ENCODE measurements at regions not wholly inside any gene's neighbourhood (a gene's known extent, or its start where the extent isn't known, plus 50 kb on each side); places are given as distances from the start of the nearest gene placed in this dataset.
"Not testable (repeated sequence)": the region's sequence is repeated elsewhere in the genome, so short reads cannot be mapped to it uniquely, and the experiment has no call there.

DNA sequence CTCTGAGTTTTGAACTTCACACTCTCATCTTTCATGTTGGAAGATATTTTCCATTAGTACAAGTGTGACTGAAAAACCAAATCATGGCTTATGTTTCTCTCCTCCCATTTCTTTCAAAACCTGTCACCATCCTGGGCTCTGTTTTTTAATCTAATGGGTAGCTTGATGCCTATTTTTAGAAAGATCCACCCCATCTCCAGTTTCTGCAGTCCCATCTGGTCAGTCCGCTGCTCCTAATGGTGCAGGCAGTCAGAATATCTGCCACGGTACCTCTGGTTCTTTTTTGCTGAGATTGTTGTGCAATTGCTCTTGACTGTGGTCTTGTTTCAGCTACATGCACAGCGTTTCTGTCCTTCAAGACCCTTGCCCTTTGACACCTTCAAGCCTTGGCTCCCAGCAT is 240.9 kb upstream of the CADM2 start:
- TF ChIP-seq, protein P1, sequence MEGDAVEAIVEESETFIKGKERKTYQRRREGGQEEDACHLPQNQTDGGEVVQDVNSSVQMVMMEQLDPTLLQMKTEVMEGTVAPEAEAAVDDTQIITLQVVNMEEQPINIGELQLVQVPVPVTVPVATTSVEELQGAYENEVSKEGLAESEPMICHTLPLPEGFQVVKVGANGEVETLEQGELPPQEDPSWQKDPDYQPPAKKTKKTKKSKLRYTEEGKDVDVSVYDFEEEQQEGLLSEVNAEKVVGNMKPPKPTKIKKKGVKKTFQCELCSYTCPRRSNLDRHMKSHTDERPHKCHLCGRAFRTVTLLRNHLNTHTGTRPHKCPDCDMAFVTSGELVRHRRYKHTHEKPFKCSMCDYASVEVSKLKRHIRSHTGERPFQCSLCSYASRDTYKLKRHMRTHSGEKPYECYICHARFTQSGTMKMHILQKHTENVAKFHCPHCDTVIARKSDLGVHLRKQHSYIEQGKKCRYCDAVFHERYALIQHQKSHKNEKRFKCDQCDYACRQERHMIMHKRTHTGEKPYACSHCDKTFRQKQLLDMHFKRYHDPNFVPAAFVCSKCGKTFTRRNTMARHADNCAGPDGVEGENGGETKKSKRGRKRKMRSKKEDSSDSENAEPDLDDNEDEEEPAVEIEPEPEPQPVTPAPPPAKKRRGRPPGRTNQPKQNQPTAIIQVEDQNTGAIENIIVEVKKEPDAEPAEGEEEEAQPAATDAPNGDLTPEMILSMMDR (IDR thresholded peaks at IDR 0.05) = no peak
- no peak for DNase-seq (ENCODE audit: low spot score)
- H3K4me3 ChIP-seq = no peak overlapping the region
- no peak overlapping the region for H3K27ac ChIP-seq

DNA sequence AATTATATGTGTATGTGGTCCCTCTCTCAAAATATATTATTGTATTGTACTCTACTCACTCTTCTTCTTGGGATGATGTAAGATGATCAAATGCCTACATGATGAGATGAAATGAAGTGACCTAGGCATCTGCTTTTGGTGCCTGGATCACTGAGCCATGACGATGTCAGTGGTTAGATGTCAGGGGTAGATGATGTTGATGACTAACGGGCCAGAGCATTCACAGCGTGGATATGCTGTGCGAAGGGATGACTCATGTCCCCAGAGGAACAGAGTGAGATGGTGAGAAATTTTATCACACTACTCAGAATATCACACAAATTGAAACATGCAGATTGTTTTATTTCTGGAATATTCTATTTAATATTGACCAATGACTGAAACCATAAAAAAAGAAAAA is 233.9 kb upstream of the CADM2 start:
- Histone ChIP-seq H3K27ac (no peak overlapping the region), H3K4me3 (no peak overlapping the region)
- no peak for DNase-seq (ENCODE audit: low spot score)
- TF ChIP-seq, protein P1 (IDR thresholded peaks at IDR 0.05) = no peak

DNA sequence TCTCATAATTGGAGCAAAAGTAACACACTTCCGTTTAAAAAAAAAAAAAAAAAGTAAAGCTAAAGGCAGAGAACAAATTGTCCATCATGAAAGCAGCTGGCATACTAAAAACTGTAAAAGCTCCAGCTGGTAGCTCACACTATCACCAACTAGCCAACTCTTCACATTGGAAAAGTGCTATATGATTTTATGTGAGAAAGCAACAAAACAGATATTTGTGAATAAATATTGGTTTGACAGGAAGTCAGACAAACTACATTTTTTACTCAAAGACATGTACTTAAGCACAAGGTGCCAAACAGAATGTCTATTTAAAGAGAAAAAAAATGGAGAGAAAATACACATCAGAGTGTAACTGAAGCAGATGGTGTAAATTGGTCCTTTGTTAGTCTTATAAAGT is 231.2 kb upstream of the CADM2 start:
- H3K4me3 ChIP-seq = no peak overlapping the region
- TF ChIP-seq, protein P1 (IDR thresholded peaks at IDR 0.05) = no peak
- no peak for DNase-seq (ENCODE audit: low spot score)
- H3K27ac ChIP-seq = no peak overlapping the region

DNA sequence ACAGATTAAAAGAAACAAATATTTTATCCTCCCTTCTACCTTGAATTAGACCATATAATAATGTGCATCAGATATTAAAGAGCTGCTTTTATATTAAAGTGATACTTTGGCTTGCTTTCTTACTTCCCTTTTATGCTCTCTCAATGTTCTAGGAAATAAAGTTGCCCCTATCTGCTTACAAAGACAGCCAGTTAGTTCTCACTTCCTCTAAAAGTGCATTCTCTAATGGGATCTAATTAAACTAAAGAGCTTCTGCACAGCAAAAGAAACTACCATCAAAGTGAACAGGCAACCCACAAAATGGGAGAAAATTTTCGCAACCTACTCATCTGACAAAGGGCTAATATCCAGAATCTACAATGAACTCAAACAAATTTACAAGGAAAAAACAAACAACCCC is 224.1 kb upstream of the CADM2 start:
- not testable (repeated sequence) for H3K27ac ChIP-seq; H3K4me3 ChIP-seq; DNase-seq (ENCODE audit: low spot score)

DNA sequence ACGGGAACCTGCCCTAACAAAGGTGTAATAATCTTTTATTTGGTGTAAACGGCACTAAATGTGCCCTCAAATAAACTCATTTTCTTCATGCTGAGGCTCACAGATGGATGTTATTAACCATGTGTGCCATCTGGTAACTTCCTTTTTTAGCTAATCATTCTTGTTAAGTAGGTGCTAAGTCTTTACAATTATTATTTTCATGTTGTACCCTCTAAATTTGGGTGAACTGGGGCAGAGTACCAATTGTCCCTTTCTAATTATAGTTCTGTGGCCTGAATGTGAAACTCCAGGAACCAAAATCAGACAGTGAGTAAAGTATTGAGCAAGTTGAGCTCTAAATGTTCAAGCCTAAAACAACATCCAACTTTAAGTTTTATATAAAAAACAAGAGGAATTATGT is 220.7 kb upstream of the CADM2 start:
- TF ChIP-seq, protein P1 (IDR thresholded peaks at IDR 0.05) = no peak
- H3K4me3 ChIP-seq = no peak overlapping the region
- no peak overlapping the region for H3K27ac ChIP-seq
- no peak for DNase-seq (ENCODE audit: low spot score)

DNA sequence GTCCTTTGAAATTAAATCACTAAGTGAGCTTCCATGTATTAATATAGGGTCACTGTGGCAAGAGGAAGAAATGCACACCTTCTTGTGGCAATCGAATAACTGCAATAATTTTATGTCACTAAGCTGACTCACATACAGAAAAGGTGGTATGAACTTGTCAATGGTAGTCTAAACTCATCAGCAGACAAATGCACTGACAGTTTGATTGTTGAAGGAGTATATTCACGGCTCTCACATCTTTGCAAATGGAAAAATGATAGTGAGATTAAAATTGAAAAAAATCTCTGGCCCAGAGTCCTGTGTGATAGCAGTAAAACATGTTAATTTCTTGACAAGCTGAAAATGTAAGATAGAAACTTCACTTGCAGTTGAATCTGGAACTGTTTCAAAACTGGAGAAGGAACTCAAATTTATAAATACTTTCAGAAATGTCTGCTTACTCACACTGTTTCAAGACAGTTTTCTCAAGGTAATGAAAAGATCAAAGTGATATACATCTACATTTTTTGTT is 215.8 kb upstream of the CADM2 start:
- Histone ChIP-seq H3K4me3 (no peak overlapping the region), H3K27ac (no peak overlapping the region)
- no peak for DNase-seq (ENCODE audit: low spot score)
- TF ChIP-seq, protein P1 (IDR thresholded peaks at IDR 0.05) = no peak

DNA sequence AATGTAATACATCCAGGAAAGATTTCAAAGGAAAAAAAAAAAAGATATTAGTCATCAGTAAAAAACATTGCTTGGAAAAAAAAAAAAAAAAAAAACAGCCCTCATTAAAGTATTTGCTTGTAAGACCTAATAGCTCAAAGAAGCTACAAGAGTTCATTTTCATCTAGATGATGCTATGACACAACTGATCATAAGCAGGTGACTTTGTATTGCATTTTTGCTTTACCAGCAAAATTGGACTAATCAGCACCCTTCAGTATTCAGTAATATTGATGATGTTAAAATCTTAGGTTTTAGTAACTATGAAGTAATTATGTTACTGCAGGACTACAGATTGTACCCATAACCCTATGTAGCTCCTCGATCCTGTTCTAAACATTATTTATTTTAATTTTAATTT is 214.7 kb upstream of the CADM2 start:
- DNase-seq (ENCODE audit: low spot score) = no peak
- no peak overlapping the region for H3K27ac ChIP-seq
- no peak overlapping the region for H3K4me3 ChIP-seq
- TF ChIP-seq, protein P1 (IDR thresholded peaks at IDR 0.05) = no peak

DNA sequence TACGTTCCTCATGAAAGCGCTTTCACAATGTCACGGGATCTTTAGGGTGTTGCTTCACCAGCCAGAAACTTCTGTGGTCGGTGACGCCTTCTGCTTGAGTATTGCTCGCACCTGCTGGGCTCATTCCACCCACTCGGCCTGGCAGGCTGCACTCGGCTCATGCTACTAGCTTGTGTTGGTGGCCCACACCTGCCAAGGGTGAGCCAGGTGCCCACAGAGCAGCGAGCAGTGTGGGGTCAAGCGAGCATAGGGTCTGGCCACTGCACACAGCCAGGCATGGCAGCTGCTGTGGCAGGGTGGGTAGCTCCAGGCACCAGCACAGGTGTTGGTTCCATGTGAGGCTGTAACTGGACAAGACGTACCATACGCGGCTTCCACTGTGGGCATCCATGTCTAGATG is 202.9 kb upstream of the CADM2 start:
- TF ChIP-seq, protein P1 (IDR thresholded peaks at IDR 0.05) = no peak
- H3K27ac ChIP-seq = no peak overlapping the region
- no peak overlapping the region for H3K4me3 ChIP-seq
- DNase-seq (ENCODE audit: low spot score) = peak; percentile 54

Data from coronary artery (tissue), 2 donors.